ENCODE measurements at regions not wholly inside any gene's neighbourhood (a gene's known extent, or its start where the extent isn't known, plus 50 kb on each side); places are given as distances from the start of the nearest gene placed in this dataset.

- TF ChIP-seq POLR2A (IDR thresholded peaks at IDR 0.05): no peak
- no peak for TF ChIP-seq CTCF (IDR thresholded peaks at IDR 0.05)
These were observed 839.8 kb upstream of the ALCAM start for GRCh38 chr3:104526901-104527401.
